CD4-positive, alpha-beta T cell (primary cell): ENCODE measurements at regions not wholly inside any gene's neighbourhood (a gene's known extent, or its start where the extent isn't known, plus 50 kb on each side); places are given as distances from the start of the nearest gene placed in this dataset.

Experiments
- ATAC-seq: fragments of 200-7000 bp; cut with Tn5 transposase; one replicate; pipeline ENCODE4 v1.10.0; 2022; ENCODE audit warnings: mild to moderate bottlenecking; ENCODE audit not compliant: poor library complexity
- CTCF ChIA-PET: fragments of 350-600 bp; sonication (Branson Sonifier 250); formaldehyde crosslinking; loops from one replicate; lab custom pipeline; 2021; ENCODE audit warnings: antibody characterized with exemption, inconsistent platforms; lab: Charles Lee
- POLR2A ChIA-PET: fragments of 350-600 bp; sonication (Branson Sonifier 250); formaldehyde crosslinking; loops from one replicate; lab custom pipeline; 2021; ENCODE audit warnings: antibody characterized with exemption, inconsistent platforms; lab: Charles Lee
- DNase-seq, 14 experiments: peaks; one replicate each; pipeline ENCODE4 v3.0.0-alpha.2; 2013 to 2020; ENCODE audit warnings: mixed read lengths in 2 of 14
- H3K27ac ChIP-seq, 2 donors: one replicate each; pipeline versions ENCODE4 v1.5.1 to v1.7.0; 2013; ENCODE audit warnings: low read length in 2 of 2, low read depth in 1 of 2, mild to moderate bottlenecking in 1 of 2
- H3K27me3 ChIP-seq, 2 experiments: 1 replicate in 1 of 2; 2 replicates in 1 of 2; pipeline versions ENCODE4 v1.6.1 to v1.7.0; 2013; ENCODE audit warnings: low read length in 2 of 2, control low read depth in 1 of 2, mild to moderate bottlenecking in 1 of 2, moderate library complexity in 1 of 2; ENCODE audit not compliant: insufficient read depth in 2 of 2, control insufficient read depth in 1 of 2
- H3K36me3 ChIP-seq: one replicate; pipeline ENCODE4 v1.6.1; 2013; ENCODE audit warnings: low read length, control low read depth; ENCODE audit not compliant: insufficient read depth
- H3K4me1 ChIP-seq: one replicate; pipeline ENCODE4 v1.6.1; 2013; ENCODE audit warnings: low read length, control low read depth; ENCODE audit not compliant: insufficient read depth
- H3K4me3 ChIP-seq: one replicate; pipeline ENCODE4 v1.5.1; 2013; ENCODE audit warnings: mild to moderate bottlenecking, low read length, moderate library complexity
- H3K9me3 ChIP-seq, 2 experiments: 1 replicate in 1 of 2; 2 replicates in 1 of 2; pipeline versions ENCODE4 v1.6.1 to v1.7.0; 2013; ENCODE audit warnings: low read length in 2 of 2, mild to moderate bottlenecking in 2 of 2, control low read depth in 1 of 2, moderate library complexity in 1 of 2; ENCODE audit not compliant: control insufficient read depth in 1 of 2, insufficient read depth in 1 of 2
- H3K27ac Mint-ChIP-seq: one replicate; pipeline ENCODE4 v1.8.0; 2020; ENCODE audit warnings: mixed read lengths
- H3K27me3 Mint-ChIP-seq: one replicate; pipeline ENCODE4 v1.8.0; 2021; ENCODE audit warnings: mixed read lengths
- H3K36me3 Mint-ChIP-seq: one replicate; pipeline ENCODE4 v1.8.0; 2021; ENCODE audit warnings: low read depth, mixed read lengths
- H3K4me1 Mint-ChIP-seq: one replicate; pipeline ENCODE4 v1.8.0; 2021; ENCODE audit warnings: low read depth, mixed read lengths
- H3K4me3 Mint-ChIP-seq: one replicate; pipeline ENCODE4 v1.8.0; 2020; ENCODE audit warnings: mild to moderate bottlenecking, mixed read lengths
- H3K9me3 Mint-ChIP-seq: one replicate; pipeline ENCODE4 v1.8.0; 2020; ENCODE audit warnings: mixed read lengths
- CTCF ChIP-seq: fragments of 200-600 bp; IDR thresholded peaks from one replicate; pipeline ENCODE4 v1.8.0; 2022; ENCODE audit warnings: antibody characterized with exemption, mild to moderate bottlenecking
- intact Hi-C, 2 experiments: fragments of 100-400 bp; cut with DNase I in 1 of 2; cut with micrococcal nuclease in 1 of 2; formaldehyde crosslinking; loops; one replicate each; pipeline versions ENCODE4 v1.15.1 to v1.9.0; 2023 to 2025; cut with DNase I, micrococcal nuclease

- no peak for ATAC-seq
- POLR2A ChIA-PET = no interaction called here
- no peaks in the 10 kb centered on the region for H3K27me3 ChIP-seq
Observed at GRCh38 chr14:42437809-42438208, 831.1 kb downstream of the LRFN5 start.

DNA sequence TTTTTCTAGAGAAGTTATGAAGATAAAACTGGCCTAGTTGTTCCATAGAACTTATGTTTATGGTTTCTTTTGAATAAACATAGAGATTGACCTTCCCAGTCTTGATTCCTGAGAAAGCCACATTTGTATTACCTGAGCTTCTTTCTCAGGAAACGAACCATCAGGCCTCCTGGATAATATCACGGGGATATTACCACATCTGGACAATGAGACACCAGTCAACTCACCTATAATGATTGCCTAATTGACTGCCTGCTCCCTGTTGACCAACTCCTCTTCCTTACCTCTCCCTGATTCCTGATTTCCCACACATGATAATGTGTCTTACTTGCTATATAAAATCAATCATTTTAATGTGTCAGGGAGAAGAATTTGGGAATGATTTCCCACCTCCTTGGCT lies 822.7 kb downstream of the LRFN5 start:
- intact Hi-C loops = no loop called here
- Mint-ChIP-seq H3K4me3 (no peak overlapping the region), H3K27ac (no peak overlapping the region), H3K4me1 (no peaks in the 10 kb centered on the region), H3K36me3 (no peaks in the 10 kb centered on the region), H3K27me3 (no peaks in the 10 kb centered on the region), H3K9me3 (peaks cover 7% of the 10 kb centered on the region)
- POLR2A ChIA-PET = no interaction called here
- Histone ChIP-seq H3K27ac (no peak overlapping the region), H3K36me3 (no peaks in the 10 kb centered on the region), H3K4me1 (no peaks in the 10 kb centered on the region), H3K9me3 (no peaks in the 10 kb centered on the region), H3K27me3 (no peaks in the 10 kb centered on the region), H3K4me3 (no peak overlapping the region)
- ATAC-seq (no peak), DNase-seq (no peak)
- CTCF ChIA-PET = no interaction called here
- TF ChIP-seq CTCF = no peak

More at GRCh38 chr14:42437809-42438208, 831.1 kb downstream of the LRFN5 start:
- H3K4me3 Mint-ChIP-seq = no peak overlapping the region
- intact Hi-C loops = no loop called here
- no peak overlapping the region for H3K27ac Mint-ChIP-seq
- H3K27ac ChIP-seq = no peak overlapping the region
- H3K27me3 Mint-ChIP-seq = no peaks in the 10 kb centered on the region
- H3K4me1 ChIP-seq = no peaks in the 10 kb centered on the region
- DNase-seq = no peak
- no peaks in the 10 kb centered on the region for H3K4me1 Mint-ChIP-seq
- H3K9me3 Mint-ChIP-seq = peaks cover 7% of the 10 kb centered on the region
- CTCF ChIA-PET = no interaction called here
- H3K36me3 Mint-ChIP-seq = no peaks in the 10 kb centered on the region
- H3K36me3 ChIP-seq = no peaks in the 10 kb centered on the region
- no peak for TF ChIP-seq CTCF
- no peak overlapping the region for H3K4me3 ChIP-seq
- H3K9me3 ChIP-seq = no peaks in the 10 kb centered on the region

GRCh38 chr14:42428996-42429395 lies 822.3 kb downstream of the LRFN5 start:
- TF ChIP-seq CTCF = no peak
- H3K27me3 Mint-ChIP-seq = no peaks in the 10 kb centered on the region
- H3K9me3 ChIP-seq = no peaks in the 10 kb centered on the region
- ATAC-seq (no peak), DNase-seq (no peak)
- ChIA-PET CTCF (no interaction called here), POLR2A (no interaction called here)
- H3K36me3 Mint-ChIP-seq = no peaks in the 10 kb centered on the region
- no peak overlapping the region for H3K27ac Mint-ChIP-seq
- peaks cover 7% of the 10 kb centered on the region for H3K9me3 Mint-ChIP-seq
- no peaks in the 10 kb centered on the region for H3K36me3 ChIP-seq
- H3K4me1 Mint-ChIP-seq = no peaks in the 10 kb centered on the region
- intact Hi-C loops = no loop called here
- no peak overlapping the region for H3K4me3 ChIP-seq
- no peaks in the 10 kb centered on the region for H3K27me3 ChIP-seq
- no peaks in the 10 kb centered on the region for H3K4me1 ChIP-seq
- no peak overlapping the region for H3K27ac ChIP-seq
- H3K4me3 Mint-ChIP-seq = no peak overlapping the region
